ENCODE measurements at regions not wholly inside any gene's neighbourhood (a gene's known extent, or its start where the extent isn't known, plus 50 kb on each side); places are given as distances from the start of the nearest gene placed in this dataset.

DNA sequence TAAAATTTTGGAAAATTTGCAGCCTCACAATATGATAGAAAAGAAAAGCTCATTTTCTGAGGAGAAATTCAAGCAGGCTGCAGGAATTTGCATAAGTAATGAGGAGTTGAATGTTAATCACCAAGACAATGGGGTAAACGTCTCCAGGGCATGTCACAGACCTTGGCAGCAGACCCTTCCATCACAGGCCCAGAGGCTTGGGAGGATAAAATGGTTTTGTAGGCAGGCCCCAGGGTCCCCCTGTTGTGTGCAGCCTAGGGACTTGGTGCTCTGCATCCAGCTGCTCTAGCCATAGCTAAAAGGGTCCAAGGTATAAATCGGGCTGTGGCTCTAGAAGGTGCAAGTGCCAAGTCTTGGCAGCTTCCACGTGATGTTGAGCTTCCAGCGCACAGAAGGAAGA lies 112.2 kb upstream of the FMN2 start:
- TF ChIP-seq EZH2 (IDR thresholded peaks at IDR 0.05) (no peak), POLR2AphosphoS5 (IDR thresholded peaks at IDR 0.05; ENCODE audit: borderline replicate concordance, low read depth, low read length) (no peak), FOXP2 (optimal IDR thresholded peaks at IDR 0.05; ENCODE audit: control extremely low read depth, extremely low read length, insufficient read depth) (no peak)

Data from SK-N-MC (cell line).